SU-DHL-6 (cell line): ENCODE measurements at regions not wholly inside any gene's neighbourhood (a gene's known extent, or its start where the extent isn't known, plus 50 kb on each side); places are given as distances from the start of the nearest gene placed in this dataset.

Source experiments
- CTCF ChIP-seq: fragments of 200-600 bp; sonication (generic); IDR thresholded peaks from one replicate; pipeline ENCODE4 v1.5.1; 2017; ENCODE audit warnings: antibody characterized with exemption, mild to moderate bottlenecking, low read length, moderate library complexity; ENCODE audit not compliant: insufficient read depth, poor library complexity, severe bottlenecking
- EZH2phosphoT487 ChIP-seq: fragments of 200-600 bp; sonication (generic), shearing (Covaris generic); conservative IDR thresholded peaks from 2 replicates; pipeline ENCODE4 v1.6.1; 2018; ENCODE audit warnings: mild to moderate bottlenecking, antibody characterized with exemption, low read length, moderate library complexity, mixed read lengths

GRCh38 chrX:46262304-46262703 is 282.9 kb downstream of the ZNF674 start:
- TF ChIP-seq CTCF (no peak), EZH2phosphoT487 (no peak)
